Right lobe of liver (tissue), 6 donors: ENCODE measurements at regions not wholly inside any gene's neighbourhood (a gene's known extent, or its start where the extent isn't known, plus 50 kb on each side); places are given as distances from the start of the nearest gene placed in this dataset.

ENCODE experiments used
- ATAC-seq, 4 donors: fragments of 200-7000 bp; cut with Tn5 transposase; one replicate each; pipeline ENCODE4 v1.9.1; 2020; ENCODE audit warnings: mild to moderate bottlenecking in 4 of 4, moderate library complexity in 4 of 4
- DNase-seq, 3 donors: peaks; one replicate each; pipeline ENCODE4 v3.0.0-alpha.2; 2020
- H3K27ac ChIP-seq, 3 donors: fragments of 200-600 bp; one replicate each; pipeline ENCODE4 v1.8.0; 2022
- H3K27me3 ChIP-seq, 2 donors: fragments of 200-600 bp; one replicate each; pipeline ENCODE4 v1.8.0; 2022
- H3K36me3 ChIP-seq, 4 donors: fragments of 200-600 bp; sonication (generic) in 1 of 4; one replicate each; pipeline versions ENCODE4 v1.5.1 to v1.8.0; 2017 to 2022; ENCODE audit warnings: control low read depth in 1 of 4
- H3K4me1 ChIP-seq, 4 donors: fragments of 200-600 bp; sonication (generic) in 1 of 4; one replicate each; pipeline versions ENCODE4 v1.5.1 to v1.8.0; 2017 to 2022; ENCODE audit warnings: control low read depth in 1 of 4
- H3K4me3 ChIP-seq, 3 donors: fragments of 200-600 bp; one replicate each; pipeline ENCODE4 v1.8.0; 2022
- H3K9me3 ChIP-seq, 4 donors: fragments of 200-600 bp; sonication (generic) in 1 of 4; one replicate each; pipeline versions ENCODE4 v1.5.1 to v1.8.0; 2017 to 2022; ENCODE audit warnings: control low read depth in 1 of 4
- CTCF ChIP-seq, 4 donors: fragments of 200-600 bp in 3 of 4; fragments of 450-650 bp in 1 of 4; IDR thresholded peaks; one replicate each; pipeline versions ENCODE4 v1.5.1 to v1.8.0; 2016 to 2022; ENCODE audit warnings: antibody characterized with exemption in 4 of 4, mild to moderate bottlenecking in 2 of 4
- POLR2A ChIP-seq: fragments of 450-650 bp; IDR thresholded peaks from one replicate; pipeline ENCODE4 v1.6.1; 2017; ENCODE audit warnings: antibody characterized with exemption, mild to moderate bottlenecking
- WGBS: methylation state at CpG from one replicate; pipeline ENCODE4 v1.1.6; 2018; ENCODE audit warnings: low coverage, low lambda C conversion rate; ENCODE audit not compliant: insufficient coverage; ENCODE audit errors: missing lambda C conversion rate; 5-methylcytosine and 5-hydroxymethylcytosine counted together
- intact Hi-C, 2 donors: fragments of 100-400 bp; cut with DNase I; formaldehyde crosslinking; loops; one replicate each; pipeline versions ENCODE4 v1.11.2 to v1.14.1; 2022
- donor health status: DM: no; HTN: yes; CAD: no.
- donor health status: DM: no; HTN: no; CAD: no.
- donor health status: DM: no; HTN: no; CAD: no.
- donor health status: DM: no; HTN: yes; CAD: no.
- donor health status: DM: no; HTN: yes; CAD: no.

DNA sequence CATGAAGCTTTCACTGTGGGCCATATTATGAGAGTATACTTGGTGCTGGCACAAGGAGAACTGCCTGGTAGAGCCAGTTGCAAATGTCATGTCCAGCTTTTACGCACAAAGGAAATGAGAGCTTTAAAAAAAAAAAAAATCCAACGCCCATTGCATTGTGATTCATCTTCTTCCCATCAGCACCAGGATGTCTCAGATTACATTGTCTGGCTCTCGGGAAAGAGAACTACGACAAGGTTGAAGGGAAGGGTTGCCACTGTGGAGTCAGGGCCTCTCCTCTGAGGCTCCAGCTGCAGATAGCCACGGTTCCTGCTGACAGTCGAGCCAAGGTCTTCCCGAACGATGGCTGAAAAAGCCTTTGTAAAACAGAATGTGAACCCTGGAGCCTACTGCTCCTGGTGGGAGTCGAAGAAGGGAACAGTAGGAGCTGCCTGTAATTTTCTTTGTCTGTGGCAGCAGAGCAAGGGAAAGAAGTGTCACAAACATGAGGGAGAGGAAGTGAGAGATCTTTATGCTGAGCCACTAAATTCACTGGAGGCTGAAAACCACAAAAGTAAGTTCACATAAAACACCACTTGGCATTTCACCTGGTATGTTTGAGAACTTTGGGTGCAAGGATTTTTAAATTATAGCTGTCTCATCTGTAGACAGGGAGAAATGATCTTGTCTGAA, 704.7 kb downstream of the DIAPH3 start:
- ATAC-seq (peak; percentile 53 to 87 (median 77)), DNase-seq (no peak)
- TF ChIP-seq POLR2A (no peak), CTCF (IDR thresholded peaks at IDR 0.05) (no peak)
- H3K36me3 ChIP-seq, result no peaks in the 10 kb centered on the region
- WGBS, result 28% methylated on average over 8 of the region's 9 CpGs
- H3K9me3 ChIP-seq, result no peaks in the 10 kb centered on the region
- H3K27me3 ChIP-seq, result no peaks in the 10 kb centered on the region
- intact Hi-C loops, result no loop called here
- H3K27ac ChIP-seq, result no peak overlapping the region
- no peaks in the 10 kb centered on the region for H3K4me1 ChIP-seq
- no peak overlapping the region for H3K4me3 ChIP-seq

GRCh38 chr13:59459972-59460371, 703.8 kb downstream of the DIAPH3 start:
- Histone ChIP-seq H3K4me1 (no peaks in the 10 kb centered on the region), H3K9me3 (no peaks in the 10 kb centered on the region), H3K4me3 (no peak overlapping the region), H3K27ac (no peak overlapping the region), H3K36me3 (no peaks in the 10 kb centered on the region), H3K27me3 (no peaks in the 10 kb centered on the region)
- no peak for DNase-seq
- WGBS, result 46% methylated on average over 2 of the region's 2 CpGs
- no peak for ATAC-seq
- TF ChIP-seq POLR2A (no peak), CTCF (IDR thresholded peaks at IDR 0.05) (no peak)
- intact Hi-C loops, result no loop called here

GRCh38 chr13:59461411-59461810, 702.3 kb downstream of the DIAPH3 start:
- Histone ChIP-seq H3K27ac (no peak overlapping the region), H3K4me1 (no peaks in the 10 kb centered on the region), H3K9me3 (no peaks in the 10 kb centered on the region), H3K36me3 (no peaks in the 10 kb centered on the region), H3K27me3 (no peaks in the 10 kb centered on the region), H3K4me3 (no peak overlapping the region)
- DNase-seq, result no peak
- peak in 3 of 4 donors; percentile 22 to 44 (median 32) for ATAC-seq
- TF ChIP-seq POLR2A (no peak), CTCF (IDR thresholded peaks at IDR 0.05) (no peak)
- intact Hi-C loops, result no loop called here
- WGBS, result 61% methylated on average over 3 of the region's 3 CpGs

- H3K27me3 ChIP-seq, result no peaks in the 10 kb centered on the region
- ATAC-seq (no peak), DNase-seq (no peak)
- H3K9me3 ChIP-seq, result no peaks in the 10 kb centered on the region
- TF ChIP-seq CTCF (IDR thresholded peaks at IDR 0.05), result no peak
- H3K36me3 ChIP-seq, result no peaks in the 10 kb centered on the region
- intact Hi-C loops, result no loop called here
- H3K4me3 ChIP-seq, result no peak overlapping the region
- no peak overlapping the region for H3K27ac ChIP-seq
- H3K4me1 ChIP-seq, result no peaks in the 10 kb centered on the region
- 76% methylated on average over 2 of the region's 3 CpGs for WGBS
Observed at GRCh38 chr13:59463023-59463422, 700.7 kb downstream of the DIAPH3 start.

DNA sequence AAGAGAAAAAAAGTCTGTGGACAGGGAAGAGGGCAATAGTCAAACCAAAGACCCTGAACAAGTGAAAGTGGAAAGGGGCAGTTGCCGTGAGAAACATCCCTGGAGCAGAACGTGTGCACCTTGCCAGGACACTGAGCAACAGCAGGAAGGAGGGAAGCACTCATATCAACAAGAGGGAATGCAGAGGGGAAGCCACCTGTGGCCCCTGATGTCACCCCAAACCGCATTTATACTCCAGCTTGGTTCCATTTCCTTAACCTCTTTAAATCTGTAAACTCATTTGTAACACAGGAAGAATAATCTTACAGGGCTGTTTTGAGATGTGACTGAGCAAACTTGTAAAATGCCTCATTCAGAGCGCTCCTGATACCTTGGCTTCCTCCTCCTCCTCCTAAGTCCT, 698.8 kb downstream of the DIAPH3 start:
- Histone ChIP-seq H3K4me3 (no peak overlapping the region), H3K27ac (no peak overlapping the region), H3K9me3 (no peaks in the 10 kb centered on the region), H3K27me3 (no peaks in the 10 kb centered on the region), H3K36me3 (no peaks in the 10 kb centered on the region), H3K4me1 (no peaks in the 10 kb centered on the region)
- ATAC-seq, result no peak
- intact Hi-C loops, result no loop called here
- TF ChIP-seq POLR2A (no peak), CTCF (IDR thresholded peaks at IDR 0.05) (no peak)
- WGBS, result 28% methylated on average over 4 of the region's 4 CpGs
- no peak for DNase-seq
